G401.6 (cell line): ENCODE measurements at regions not wholly inside any gene's neighbourhood (a gene's known extent, or its start where the extent isn't known, plus 50 kb on each side); places are given as distances from the start of the nearest gene placed in this dataset.
"Not testable (repeated sequence)": the region's sequence is repeated elsewhere in the genome, so short reads cannot be mapped to it uniquely, and the experiment has no call there.

Experiments used
- FAIRE-seq: peaks from 2 replicates; lab custom pipeline; 2012; peaks lifted over from hg19 to GRCh38; lab: Jason Lieb, UNC

- no peak for FAIRE-seq
Observed at GRCh38 chr5:57940236-57940635, 457.6 kb upstream of the ACTBL2 start.

DNA sequence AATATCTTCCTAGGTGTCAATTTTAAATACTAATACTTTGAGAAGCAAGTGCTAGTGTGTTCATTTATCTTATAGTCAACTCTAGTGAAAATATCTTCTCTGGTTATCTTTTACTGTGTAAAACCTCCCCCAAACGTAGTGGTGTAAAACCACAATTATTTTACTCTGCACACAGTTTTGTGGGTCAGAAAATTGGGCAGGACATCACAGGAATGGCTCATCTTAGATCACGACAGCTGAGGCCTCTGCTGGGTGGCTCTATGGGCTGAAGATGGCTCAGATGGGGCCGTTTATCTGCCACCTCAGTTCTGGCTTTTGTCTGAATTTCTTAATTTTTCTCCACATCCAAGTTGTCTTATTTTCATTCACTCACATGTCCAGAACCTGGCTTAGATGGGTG lies 457.2 kb upstream of the ACTBL2 start:
- no peak for FAIRE-seq

DNA sequence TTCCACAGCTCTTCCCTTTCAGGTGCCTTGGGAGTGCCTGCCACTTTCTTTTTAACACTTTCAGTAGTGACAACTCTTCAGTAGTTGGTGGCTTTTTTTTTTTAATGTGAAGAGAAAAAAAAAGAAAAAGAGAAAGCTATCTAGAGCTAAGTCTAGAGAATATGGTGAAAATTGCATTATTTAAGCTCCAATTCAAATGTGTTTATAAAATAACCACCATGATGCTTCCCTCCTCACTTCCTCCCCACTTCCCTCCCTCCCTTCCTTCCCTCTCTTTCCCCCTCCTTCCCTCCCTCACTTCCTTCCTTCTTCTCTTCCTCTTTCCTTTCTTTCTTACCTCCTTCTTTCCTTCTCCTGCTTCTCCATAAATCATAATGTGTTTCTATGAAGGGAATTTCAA lies 456.7 kb upstream of the ACTBL2 start:
- FAIRE-seq = no peak

- no peak for FAIRE-seq
Observed at GRCh38 chr5:57938174-57938557, 455.6 kb upstream of the ACTBL2 start.

- no peak for FAIRE-seq
Observed at GRCh38 chr5:57937501-57938173, 455.0 kb upstream of the ACTBL2 start.

DNA sequence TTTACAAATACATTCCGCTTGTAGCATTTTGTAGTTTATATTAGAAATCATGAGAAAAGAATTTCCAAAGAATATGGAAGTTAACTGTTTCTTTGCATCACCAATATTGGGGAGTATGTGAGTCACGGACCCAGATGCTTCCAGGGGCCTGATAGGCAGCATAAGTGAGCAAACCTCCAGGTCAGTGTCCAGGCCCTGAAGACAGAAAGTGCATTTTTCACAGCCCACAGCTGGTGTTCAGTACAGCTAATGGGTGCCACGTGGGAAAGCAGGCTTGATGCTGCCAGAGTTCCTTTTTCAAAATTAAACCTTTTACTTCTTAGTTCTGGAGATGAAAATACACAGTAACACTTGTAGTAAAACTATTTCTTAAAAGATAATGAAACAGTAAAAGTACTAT lies 454.4 kb upstream of the ACTBL2 start:
- no peak for FAIRE-seq

DNA sequence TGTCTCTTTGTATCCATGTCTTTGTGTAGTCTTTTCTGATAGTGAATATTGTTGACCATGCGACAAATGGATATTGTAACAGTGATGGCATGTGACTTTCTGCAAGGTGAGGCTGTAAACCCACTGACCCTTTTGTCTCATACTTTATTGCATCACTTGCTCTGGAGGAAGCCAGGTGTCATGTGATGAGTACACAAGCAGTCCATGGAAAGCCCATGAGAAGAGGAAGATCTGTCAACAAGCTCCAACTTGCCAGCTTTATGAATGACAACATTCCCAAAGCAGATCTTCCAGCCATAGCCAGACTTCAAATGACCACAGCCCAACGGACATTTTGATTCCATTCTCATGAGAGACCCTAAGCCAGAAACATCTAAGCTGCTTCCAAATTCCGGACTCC lies 450.1 kb upstream of the ACTBL2 start:
- no peak for FAIRE-seq

DNA sequence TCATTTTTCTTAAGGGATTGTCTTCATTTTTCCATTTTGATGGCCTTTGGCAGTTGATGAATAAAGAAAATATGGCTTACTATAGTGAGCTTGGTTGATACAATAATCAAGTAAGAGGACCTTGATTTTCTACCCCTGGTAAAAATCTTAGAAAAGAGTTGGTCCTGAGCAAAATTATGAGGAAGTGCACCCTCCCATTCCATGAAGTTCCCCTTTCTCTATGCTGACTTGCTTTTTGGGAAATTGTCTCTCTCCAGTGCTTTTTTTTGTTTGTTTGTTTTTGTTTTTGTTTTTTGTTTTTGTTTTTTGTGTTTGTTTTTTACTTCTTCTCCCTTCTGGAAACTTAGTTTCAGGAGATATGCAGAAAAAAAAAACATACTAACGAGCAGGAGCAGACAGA lies 449.2 kb upstream of the ACTBL2 start:
- no peak for FAIRE-seq

DNA sequence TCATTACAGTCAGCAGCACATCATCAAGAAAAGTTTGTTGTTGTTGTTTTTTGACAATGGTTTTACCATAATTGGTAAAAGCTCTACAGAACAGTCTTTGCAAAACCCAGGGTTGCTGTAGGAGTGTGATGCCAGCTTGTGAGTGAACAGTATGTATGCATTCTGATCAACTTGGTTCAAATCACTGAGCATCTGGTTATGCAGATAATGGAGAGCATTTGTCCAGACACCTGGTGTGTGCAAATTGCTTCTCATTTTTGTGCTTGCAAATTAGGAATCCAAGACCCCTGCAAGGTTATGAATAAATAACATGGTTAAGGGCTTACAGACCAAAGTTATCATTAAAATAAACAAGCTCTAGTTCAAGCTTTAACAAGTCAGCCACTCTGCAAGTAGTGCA lies 448.7 kb upstream of the ACTBL2 start:
- no peak for FAIRE-seq

DNA sequence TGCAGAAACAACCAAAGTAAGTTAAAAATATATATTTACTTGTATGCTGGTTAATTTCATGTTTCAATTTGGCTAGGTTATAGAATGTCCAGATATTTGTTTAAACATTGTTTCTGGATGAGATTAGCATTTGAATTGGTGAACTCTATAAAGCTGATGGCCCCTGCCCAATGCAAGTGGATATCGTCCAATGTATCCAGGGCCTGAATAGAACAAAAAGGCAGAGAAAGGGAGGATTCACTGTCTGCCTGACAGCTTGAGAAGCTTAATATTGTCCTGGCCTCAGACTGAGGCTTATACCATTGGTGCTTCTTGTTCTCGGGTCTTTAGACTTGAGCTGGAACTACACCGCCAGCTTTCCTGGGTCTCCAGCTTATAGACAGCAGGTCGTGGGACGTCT lies 446.7 kb upstream of the ACTBL2 start:
- no peak for FAIRE-seq

DNA sequence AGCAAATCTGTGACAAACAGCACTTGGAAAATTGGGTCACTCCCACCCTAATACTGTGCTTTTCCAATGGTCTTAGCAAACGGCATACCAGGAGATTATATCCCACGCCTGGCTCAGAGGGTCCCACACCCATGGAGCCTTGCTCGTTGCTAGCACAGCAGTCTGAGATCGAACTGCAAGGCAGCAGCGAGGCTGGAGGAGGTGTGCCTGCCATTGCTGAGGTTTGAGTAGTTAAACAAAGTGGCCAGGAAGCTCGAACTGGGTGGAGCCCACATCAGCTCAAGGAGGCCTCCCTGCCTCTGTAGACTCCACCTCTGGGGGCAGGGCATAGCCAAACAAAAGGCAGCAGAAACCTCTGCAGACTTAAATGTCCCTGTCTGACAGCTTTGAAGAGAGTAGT lies 440.5 kb upstream of the ACTBL2 start:
- FAIRE-seq = not testable (repeated sequence)

DNA sequence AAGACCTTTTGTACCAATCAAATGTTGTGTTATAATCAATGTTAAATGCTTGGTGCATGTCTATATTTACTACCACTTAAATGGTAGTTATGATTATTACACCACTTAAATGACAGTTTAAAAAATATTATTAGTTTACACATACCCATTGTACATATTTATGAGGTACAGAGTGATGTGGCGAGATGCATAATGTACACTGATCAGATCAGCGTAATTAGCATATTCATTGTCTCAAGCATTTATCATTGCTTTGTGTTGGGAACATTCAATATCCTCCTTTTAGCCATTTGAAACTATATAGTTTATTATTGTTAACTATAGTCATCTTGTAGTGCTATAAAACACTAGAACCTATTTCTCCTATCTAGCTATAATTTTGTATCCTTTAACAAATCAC lies 434.4 kb upstream of the ACTBL2 start:
- no peak for FAIRE-seq

GRCh38 chr5:57915536-57915935 lies 432.9 kb upstream of the ACTBL2 start:
- no peak for FAIRE-seq

GRCh38 chr5:57911438-57911837 lies 428.8 kb upstream of the ACTBL2 start:
- FAIRE-seq = no peak

DNA sequence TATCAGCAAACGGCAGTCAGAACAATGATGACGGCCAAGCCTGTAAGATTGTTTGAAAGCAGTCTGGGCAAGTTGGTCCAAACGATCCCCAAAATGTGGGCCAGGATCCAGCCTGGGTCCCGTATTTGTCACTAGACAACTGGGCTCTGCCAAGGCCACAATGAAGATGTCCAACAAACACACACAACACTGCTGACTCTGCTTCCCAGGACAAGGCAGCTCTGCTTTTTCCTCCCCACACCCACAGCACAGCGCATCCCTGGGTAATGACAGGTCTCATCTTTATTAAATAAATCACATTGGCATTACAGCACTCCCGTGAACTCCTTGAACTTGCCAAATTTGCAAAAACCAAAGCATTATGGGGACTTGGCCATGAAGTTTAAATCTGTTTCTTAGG lies 424.1 kb upstream of the ACTBL2 start:
- no peak for FAIRE-seq

GRCh38 chr5:57903458-57903857 lies 420.8 kb upstream of the ACTBL2 start:
- no peak for FAIRE-seq

DNA sequence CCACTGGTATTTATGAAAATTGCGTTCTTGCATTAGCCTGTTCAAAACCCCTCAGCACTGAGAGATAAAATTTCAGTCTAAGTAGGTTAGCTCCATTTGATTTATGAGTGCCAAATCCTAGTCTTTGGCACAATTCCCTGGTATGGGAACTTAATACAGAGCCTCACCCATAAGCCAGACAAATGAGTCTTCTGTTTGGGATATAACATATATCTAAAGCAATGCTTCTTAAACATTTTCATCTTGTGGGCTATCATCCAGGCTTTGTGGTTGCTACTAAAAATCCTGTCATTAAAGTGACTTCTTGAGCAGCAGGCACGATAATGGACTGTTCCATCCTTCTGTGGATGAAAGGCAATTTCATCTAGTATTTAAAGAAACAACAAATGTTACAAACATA lies 419.5 kb upstream of the ACTBL2 start:
- FAIRE-seq = no peak

GRCh38 chr5:57900381-57900944 lies 417.9 kb upstream of the ACTBL2 start:
- FAIRE-seq = no peak

DNA sequence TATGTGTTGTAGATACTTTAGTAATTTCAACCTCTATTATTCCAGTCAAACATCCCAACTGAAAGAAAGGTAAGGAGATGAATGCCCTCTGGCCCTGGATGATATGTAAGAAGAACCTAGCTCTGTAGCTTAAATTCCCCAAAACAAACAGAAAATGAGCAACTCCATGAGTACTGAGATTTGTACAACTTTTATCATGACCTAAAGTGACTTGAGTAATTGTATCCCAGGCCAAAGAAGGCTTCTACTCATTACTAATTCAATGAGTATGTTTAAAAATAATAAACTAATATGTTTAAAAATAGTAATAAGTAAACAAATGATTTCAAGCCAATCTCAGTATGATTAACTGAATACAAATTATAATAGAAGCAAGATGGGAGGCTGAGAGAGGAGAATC lies 414.0 kb upstream of the ACTBL2 start:
- no peak for FAIRE-seq

DNA sequence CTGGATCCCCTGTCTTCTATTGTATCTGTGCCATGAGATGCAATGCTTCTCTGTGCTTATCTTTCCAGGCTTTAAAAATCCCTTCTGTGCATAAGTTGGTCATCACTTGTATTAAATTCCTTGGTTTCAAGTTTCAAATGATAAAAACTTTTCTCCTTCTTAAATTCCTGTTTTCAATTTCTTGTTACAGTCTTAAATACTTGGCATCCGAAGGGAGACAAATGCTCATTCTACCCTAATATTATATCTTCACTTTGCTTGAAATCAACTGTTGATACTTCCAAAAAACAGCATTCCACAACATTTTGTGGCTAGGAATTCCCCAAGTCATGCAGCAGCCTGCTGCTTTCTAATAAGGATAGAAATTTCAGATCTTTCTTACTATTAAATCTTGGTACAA lies 413.2 kb upstream of the ACTBL2 start:
- no peak for FAIRE-seq

DNA sequence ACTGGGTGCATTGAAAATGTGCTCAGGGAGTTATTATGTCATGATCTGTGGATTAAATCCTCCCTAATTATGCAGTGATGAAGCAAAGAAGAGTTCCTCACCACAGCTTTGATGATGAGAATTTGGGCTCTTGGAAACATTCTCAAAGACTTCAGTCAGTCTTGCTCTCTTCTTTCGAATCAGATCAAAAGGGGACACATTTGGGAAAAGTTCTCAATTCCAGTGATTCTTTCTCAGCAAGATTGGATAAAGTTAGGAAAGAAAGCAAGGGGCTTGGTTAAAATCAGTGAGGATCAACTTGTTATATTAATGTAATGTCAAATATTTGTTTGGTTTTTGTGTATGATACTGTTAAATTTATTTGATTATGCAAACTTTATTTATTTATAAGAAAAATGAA lies 411.3 kb upstream of the ACTBL2 start:
- no peak for FAIRE-seq

GRCh38 chr5:57891443-57891842 lies 408.8 kb upstream of the ACTBL2 start:
- FAIRE-seq = no peak

- no peak for FAIRE-seq
Observed at GRCh38 chr5:57889558-57889957, 406.9 kb upstream of the ACTBL2 start.

GRCh38 chr5:57887851-57888621 lies 405.4 kb upstream of the ACTBL2 start:
- no peak for FAIRE-seq
